Pancreas (tissue), 10 donors: ENCODE measurements at regions not wholly inside any gene's neighbourhood (a gene's known extent, or its start where the extent isn't known, plus 50 kb on each side); places are given as distances from the start of the nearest gene placed in this dataset.

Experiments
- ATAC-seq, 4 donors: fragments of 200-7000 bp; cut with Tn5 transposase; one replicate each; pipeline versions ENCODE4 v1.8.0 to v1.9.1; 2020; ENCODE audit warnings: mild to moderate bottlenecking in 4 of 4, moderate library complexity in 4 of 4
- DNase-seq, 6 donors: peaks; one replicate each; pipeline ENCODE4 v3.0.0-alpha.2; 2020
- FAIRE-seq: peaks from 2 replicates; lab custom pipeline; 2012; peaks lifted over from hg19 to GRCh38; lab: Jason Lieb, UNC
- H3K27ac ChIP-seq, 4 donors: fragments of 200-600 bp; sonication (generic); 1 replicate in 3 of 4; 2 replicates in 1 of 4; pipeline versions ENCODE4 v1.5.0 to v1.8.0; 2020
- H3K27me3 ChIP-seq, 4 donors: fragments of 200-600 bp; one replicate each; pipeline ENCODE4 v1.8.0; 2021
- H3K36me3 ChIP-seq, 3 donors: fragments of 200-600 bp; sonication (generic) in 1 of 3; one replicate each; pipeline versions ENCODE4 v1.5.0 to v1.8.0; 2020 to 2021
- H3K4me1 ChIP-seq, 3 donors: fragments of 200-600 bp; one replicate each; pipeline ENCODE4 v1.8.0; 2021
- H3K4me3 ChIP-seq, 4 donors: fragments of 200-600 bp; sonication (generic) in 2 of 4; one replicate each; pipeline versions ENCODE4 v1.5.0 to v1.8.0; 2020 to 2021
- H3K9me3 ChIP-seq, 4 donors: fragments of 200-600 bp; one replicate each; pipeline ENCODE4 v1.8.0; 2021
- CTCF ChIP-seq, 4 donors: fragments of 200-600 bp; sonication (generic) in 3 of 4; IDR thresholded peaks; one replicate each; pipeline versions ENCODE4 v1.5.0 to v1.8.0; 2021; ENCODE audit warnings: antibody characterized with exemption in 4 of 4
- WGBS, 2 donors: extraction: QIAGEN DNeasy Blood & Tissue Kit; methylation state at CpG; one replicate each; pipeline ENCODE4 v1.1.7; 2013; 5-methylcytosine and 5-hydroxymethylcytosine counted together
- intact Hi-C, 3 donors: fragments of 100-400 bp; cut with DNase I; formaldehyde crosslinking; loops; one replicate each; pipeline versions ENCODE4 v1.11.1 to v1.14.2; 2022
- donor health status: healthy with polysubstance abuse.
- donor health status: DM: no; HTN: no; CAD: no; lungs with moderate emphysema.
- donor health status: DM: no; HTN: no; CAD: no.
- donor health status: control.
- donor health status: control.
- donor health status: Bipolar disorder and iron deficiency.
- donor health status: DM: yes; HTN: yes; CAD: no.
- donor health status: DM: no; HTN: no; CAD: no.
- donor health status: DM: no; HTN: no; CAD: no.
- donor health status: DM: yes; HTN: yes; CAD: no.

- Histone ChIP-seq H3K9me3 (no peaks in the 10 kb centered on the region), H3K4me3 (no peak overlapping the region), H3K36me3 (no peaks in the 10 kb centered on the region), H3K27me3 (no peaks in the 10 kb centered on the region), H3K27ac (no peak overlapping the region), H3K4me1 (no peaks in the 10 kb centered on the region)
- WGBS, 2 donors, result 72 to 73% methylated on average over 9 of the region's 9 CpGs
- intact Hi-C loops, result no loop called here
- no peak for TF ChIP-seq CTCF (IDR thresholded peaks at IDR 0.05)
- DNase-seq (no peak), FAIRE-seq (no peak), ATAC-seq (no peak)
Observed at GRCh38 chr10:29012926-29013554, 275.8 kb upstream of the LYZL1 start.

- Histone ChIP-seq H3K4me1 (no peaks in the 10 kb centered on the region), H3K27me3 (no peaks in the 10 kb centered on the region), H3K27ac (no peak overlapping the region), H3K9me3 (no peaks in the 10 kb centered on the region), H3K36me3 (no peaks in the 10 kb centered on the region), H3K4me3 (no peak overlapping the region)
- no peak for DNase-seq
- 54 to 76% methylated on average over 3 of the region's 3 CpGs for WGBS, 2 donors
- ATAC-seq, result no peak
- TF ChIP-seq CTCF (IDR thresholded peaks at IDR 0.05), result no peak
- intact Hi-C loops, result no loop called here
- FAIRE-seq, result no peak
Observed at GRCh38 chr10:29021591-29021990, 267.3 kb upstream of the LYZL1 start.

- Histone ChIP-seq H3K27me3 (no peaks in the 10 kb centered on the region), H3K4me1 (no peaks in the 10 kb centered on the region), H3K27ac (no peak overlapping the region), H3K4me3 (no peak overlapping the region), H3K36me3 (no peaks in the 10 kb centered on the region), H3K9me3 (no peaks in the 10 kb centered on the region)
- DNase-seq (no peak), FAIRE-seq (no peak), ATAC-seq (peak in 2 of 4 donors; percentile 30 to 44)
- TF ChIP-seq CTCF (IDR thresholded peaks at IDR 0.05), result no peak
- 64 to 69% methylated on average over 9 of the region's 9 CpGs for WGBS, 2 donors
- intact Hi-C loops, result no loop called here
Observed at GRCh38 chr10:29022513-29022912, 266.4 kb upstream of the LYZL1 start.

- no peak for FAIRE-seq
Observed at GRCh38 chr10:29023678-29024077, 265.2 kb upstream of the LYZL1 start.

More at GRCh38 chr10:29023678-29024077, 265.2 kb upstream of the LYZL1 start:
- ATAC-seq (no peak), DNase-seq (no peak)
- no peaks in the 10 kb centered on the region for H3K27me3 ChIP-seq
- WGBS, 2 donors, result 58 to 67% methylated on average over 5 of the region's 5 CpGs
- H3K4me1 ChIP-seq, result no peaks in the 10 kb centered on the region
- H3K4me3 ChIP-seq, result no peak overlapping the region
- TF ChIP-seq CTCF (IDR thresholded peaks at IDR 0.05), result no peak
- no peaks in the 10 kb centered on the region for H3K36me3 ChIP-seq
- no peak overlapping the region for H3K27ac ChIP-seq
- intact Hi-C loops, result no loop called here
- no peaks in the 10 kb centered on the region for H3K9me3 ChIP-seq
